ENCODE measurements at regions not wholly inside any gene's neighbourhood (a gene's known extent, or its start where the extent isn't known, plus 50 kb on each side); places are given as distances from the start of the nearest gene placed in this dataset.

GRCh38 chr7:121447911-121448300, 51.8 kb upstream of the FAM3C start:
- TF ChIP-seq POLR2A (IDR thresholded peaks at IDR 0.05; ENCODE audit: low read length): no peak
- TF ChIP-seq GATA1 (IDR thresholded peaks at IDR 0.05; ENCODE audit: low read depth, low read length): no peak
